ENCODE measurements at regions not wholly inside any gene's neighbourhood (a gene's known extent, or its start where the extent isn't known, plus 50 kb on each side); places are given as distances from the start of the nearest gene placed in this dataset.
"Not testable (repeated sequence)": the region's sequence is repeated elsewhere in the genome, so short reads cannot be mapped to it uniquely, and the experiment has no call there.

- TF ChIP-seq CTCF, POLR2A (IDR thresholded peaks at IDR 0.05): not testable (repeated sequence)
These were observed 1177.3 kb downstream of the TMEM121 start for GRCh38 chr14:106703651-106704050.

Measured in body of pancreas (tissue), 4 donors.